Sciatic nerve (tissue), 2 donors: ENCODE measurements at regions not wholly inside any gene's neighbourhood (a gene's known extent, or its start where the extent isn't known, plus 50 kb on each side); places are given as distances from the start of the nearest gene placed in this dataset.
"Not testable (repeated sequence)": the region's sequence is repeated elsewhere in the genome, so short reads cannot be mapped to it uniquely, and the experiment has no call there.

Experiments
- ATAC-seq: fragments of 200-7000 bp; cut with Tn5 transposase; one replicate; pipeline ENCODE4 v1.9.1; 2020; ENCODE audit warnings: mild to moderate bottlenecking, moderate library complexity
- DNase-seq: peaks from one replicate; pipeline ENCODE4 v3.0.0-alpha.2; 2020; ENCODE audit warnings: low spot score
- intact Hi-C: fragments of 100-400 bp; cut with DNase I; formaldehyde crosslinking; loops from one replicate; pipeline ENCODE4 v1.14.2; 2022
- donor health status: DM: no; HTN: no; CAD: no.
- donor health status: DM: no; HTN: no; CAD: no.

GRCh38 chr4:143819029-143819428, 86.3 kb downstream of the GYPE start:
- intact Hi-C loops = no loop called here
- ATAC-seq = no peak
- DNase-seq = no peak

GRCh38 chr4:143817866-143818265, 87.5 kb downstream of the GYPE start:
- ATAC-seq, intact Hi-C loops, DNase-seq: not testable (repeated sequence)

GRCh38 chr4:143815375-143815774, 90.0 kb downstream of the GYPE start:
- DNase-seq, ATAC-seq, intact Hi-C loops: not testable (repeated sequence)

GRCh38 chr4:143813431-143814154, 91.8 kb downstream of the GYPE start:
- ATAC-seq, DNase-seq: not testable (repeated sequence)

DNA sequence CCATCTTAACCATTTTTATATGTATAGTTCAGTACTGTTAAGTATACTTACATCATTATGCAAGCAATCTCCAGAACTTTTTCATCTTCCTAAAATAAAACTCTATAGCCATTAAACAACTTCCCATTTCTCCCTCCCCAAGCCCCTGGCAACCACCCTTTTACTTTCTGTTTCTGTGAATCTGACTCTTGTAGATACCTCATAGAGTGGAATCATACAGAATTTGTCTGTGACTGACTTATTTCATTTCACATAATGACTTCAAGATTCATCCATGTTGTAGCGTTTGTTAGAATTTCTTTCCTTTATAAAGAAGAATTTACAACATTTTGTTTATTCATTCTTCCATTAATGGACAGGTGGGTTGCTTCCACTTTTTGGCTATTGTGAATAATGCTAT, 91.2 kb upstream of the FREM3 start:
- intact Hi-C loops, ATAC-seq, DNase-seq: not testable (repeated sequence)

More at GRCh38 chr4:143813431-143814154, 91.8 kb downstream of the GYPE start:
- intact Hi-C loops = not testable (repeated sequence)

DNA sequence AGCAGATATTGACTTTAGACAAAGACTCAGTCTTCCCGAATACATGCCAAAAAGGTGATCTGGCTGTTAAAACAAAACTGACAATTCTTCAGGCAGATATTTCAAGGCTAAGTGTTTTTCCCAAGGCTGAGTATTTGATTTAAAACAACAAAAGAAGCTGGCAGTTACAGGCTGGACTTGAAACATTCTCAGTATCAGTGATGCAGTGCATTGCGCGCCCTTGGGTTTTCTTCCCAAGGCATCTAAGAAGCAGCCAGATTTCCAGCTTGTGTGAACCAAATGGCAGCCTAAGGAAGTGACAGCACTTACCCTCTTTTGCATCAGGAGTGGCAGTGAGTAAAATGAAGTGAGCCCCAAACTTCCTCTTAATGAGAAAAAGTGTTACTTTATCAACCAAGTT, 90.0 kb upstream of the FREM3 start:
- DNase-seq, intact Hi-C loops, ATAC-seq: not testable (repeated sequence)

DNA sequence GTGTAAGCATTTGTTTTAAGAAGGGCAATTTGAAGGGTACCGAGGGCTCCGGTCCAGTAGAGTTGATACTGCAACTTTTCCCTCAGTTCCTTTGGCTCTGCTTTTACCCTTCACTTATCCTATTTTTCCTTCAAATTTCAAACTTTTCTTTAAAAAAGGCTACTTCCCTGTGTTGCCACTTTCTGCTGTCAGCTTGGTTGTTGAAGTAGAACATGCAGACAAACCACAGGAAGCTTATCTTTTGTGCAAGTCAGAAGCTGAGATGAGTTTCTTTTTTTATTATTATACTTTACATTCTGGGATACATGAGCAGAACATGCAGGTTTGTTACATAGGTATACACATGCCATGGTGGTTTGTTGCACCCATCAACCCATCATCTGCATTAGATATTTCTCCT, 89.1 kb upstream of the FREM3 start:
- not testable (repeated sequence) for DNase-seq, ATAC-seq
- intact Hi-C loops = loop anchor here (10.0 kb wide), 1 partner anchor 185 kb away; no protein-coding TSS in a partner anchor

DNA sequence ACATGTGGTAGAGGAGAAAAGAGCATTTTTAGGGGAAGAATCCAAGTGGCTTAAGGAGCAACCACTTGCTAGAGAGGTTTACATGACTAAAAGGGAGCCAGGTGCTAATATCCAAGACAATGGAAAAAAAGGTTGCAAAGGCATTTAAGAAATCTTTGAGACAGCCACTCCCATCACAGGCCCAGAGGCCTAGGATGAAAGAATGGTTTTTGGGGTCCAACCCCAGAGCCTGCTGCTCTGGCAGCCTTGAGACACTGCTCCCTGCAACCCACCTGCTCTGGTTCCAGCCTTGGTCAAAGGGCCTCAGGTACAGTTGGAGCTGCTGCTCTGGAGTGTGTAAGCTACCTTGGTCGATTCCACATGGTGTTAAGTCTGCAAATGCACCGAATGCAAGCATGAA, 84.1 kb upstream of the FREM3 start:
- intact Hi-C loops = loop anchor here (10.0 kb wide), 1 partner anchor 190 kb away; no protein-coding TSS in a partner anchor
- ATAC-seq = no peak
- no peak for DNase-seq

DNA sequence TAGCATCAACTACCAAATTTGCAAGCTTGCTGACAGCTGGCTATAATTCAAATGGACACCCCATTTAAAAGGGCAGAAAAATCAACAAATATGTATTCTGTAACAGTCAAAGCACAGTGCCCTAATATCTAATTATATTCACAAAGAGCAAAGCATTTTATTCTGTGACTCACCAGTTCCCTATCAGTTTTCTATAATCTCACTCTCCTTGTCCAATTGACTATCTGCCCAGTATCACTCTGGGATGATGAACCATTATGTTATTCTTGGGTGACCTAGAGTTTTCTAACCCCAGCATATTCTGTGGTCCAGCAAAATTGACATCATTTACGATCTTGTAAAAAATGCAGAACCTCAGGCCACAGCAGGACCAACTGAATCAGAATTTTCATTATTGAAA, 82.0 kb upstream of the FREM3 start:
- no peak for ATAC-seq
- intact Hi-C loops = loop anchor here (10.0 kb wide), 1 partner anchor 192 kb away; no protein-coding TSS in a partner anchor

DNA sequence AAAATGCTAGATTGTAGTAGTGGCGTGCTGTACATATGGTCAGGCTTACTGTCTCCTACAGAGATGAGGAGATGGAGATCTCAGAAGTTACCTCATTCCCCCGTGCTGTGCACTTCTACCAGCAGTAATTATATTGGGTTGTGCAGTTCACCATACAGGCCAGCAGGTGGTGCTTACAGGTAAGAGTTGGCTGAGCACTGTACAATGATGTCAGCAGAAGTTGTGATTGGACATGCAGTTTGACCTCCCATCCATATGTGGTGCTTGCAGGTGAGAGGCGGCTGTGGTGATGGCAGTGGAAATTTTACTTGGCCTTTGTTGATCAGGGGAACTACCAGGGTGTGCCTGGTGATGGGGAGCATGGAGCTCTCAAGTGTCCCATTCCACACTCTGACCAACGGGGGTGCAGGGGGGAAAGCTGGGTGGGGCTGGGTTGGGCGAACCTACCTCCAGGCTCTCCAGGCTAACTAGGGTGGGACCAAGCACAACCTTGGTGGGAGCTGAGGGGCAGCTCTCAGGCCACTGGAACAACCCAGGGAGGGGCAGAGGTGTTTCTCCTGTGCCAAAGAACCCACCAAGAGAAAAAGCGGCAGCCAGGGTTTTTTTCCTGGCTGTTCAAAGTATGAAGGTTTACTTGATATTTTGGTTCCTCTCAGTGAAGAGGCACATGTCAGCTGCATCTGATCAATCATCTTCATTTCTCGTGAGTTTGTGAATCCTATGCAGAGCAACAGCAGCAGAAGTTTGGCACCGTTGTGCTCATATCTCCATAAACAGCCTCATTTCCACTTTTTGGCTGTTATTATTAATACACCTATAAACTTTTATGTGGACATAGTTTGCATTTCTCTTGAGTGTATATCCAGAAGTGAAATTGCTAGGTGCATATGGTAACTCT, 73.8 kb upstream of the FREM3 start:
- peak; percentile 45 for ATAC-seq
- intact Hi-C loops = no loop called here

More for the DNA sequence above, 82.0 kb upstream of the FREM3 start:
- DNase-seq = no peak

GRCh38 chr4:143771269-143771668, 70.8 kb upstream of the FREM3 start:
- DNase-seq = no peak
- intact Hi-C loops = no loop called here
- ATAC-seq = no peak

More for the DNA sequence above, 73.8 kb upstream of the FREM3 start:
- DNase-seq = no peak

DNA sequence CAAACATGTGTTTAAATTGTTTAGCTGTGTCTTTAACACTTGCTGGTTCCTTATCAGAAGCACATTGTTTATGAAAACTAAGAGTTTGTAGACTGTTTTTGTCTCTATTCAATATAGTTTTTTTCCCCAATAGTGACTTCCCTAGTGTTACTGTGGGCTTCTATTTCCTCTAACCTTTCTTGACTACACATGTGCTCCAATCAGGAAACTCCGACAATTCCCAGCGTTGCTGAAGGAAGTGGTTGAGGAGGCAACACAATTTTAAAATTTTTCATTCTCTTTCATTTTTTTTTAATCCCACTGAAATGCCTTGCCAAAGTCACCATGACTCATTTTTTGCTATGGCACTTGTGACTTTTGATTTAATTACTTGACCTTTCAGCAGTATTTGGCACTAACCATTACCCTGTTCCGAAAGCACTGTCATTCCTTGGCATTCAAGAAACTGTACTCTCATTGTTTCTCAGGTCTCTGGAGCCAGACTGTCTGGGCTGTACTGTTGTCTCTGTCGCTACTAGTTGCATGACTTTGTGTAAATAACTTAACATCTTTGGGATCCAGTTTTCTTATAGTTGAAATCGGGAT, 67.6 kb upstream of the FREM3 start:
- no peak for ATAC-seq
- intact Hi-C loops = no loop called here
- DNase-seq = no peak

DNA sequence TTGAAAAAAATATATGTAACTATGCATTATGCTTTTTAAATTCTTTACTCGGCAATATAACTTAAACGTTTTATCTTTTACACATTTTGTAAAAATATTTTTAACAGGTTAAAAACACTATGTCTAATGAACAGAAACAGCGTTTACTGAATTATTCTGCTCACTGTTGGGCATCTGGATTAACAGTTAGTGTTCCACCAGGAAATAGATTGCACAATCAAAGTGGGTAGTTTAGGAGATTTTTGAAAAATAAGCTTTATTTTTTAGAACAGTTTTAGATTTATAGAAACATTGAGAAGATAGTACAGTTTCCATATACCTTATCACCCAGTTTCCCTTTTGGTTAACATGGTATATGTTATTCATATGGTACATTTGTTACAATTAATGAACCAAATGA, 63.1 kb upstream of the FREM3 start:
- ATAC-seq = no peak
- intact Hi-C loops = no loop called here

GRCh38 chr4:143762511-143762910, 62.0 kb upstream of the FREM3 start:
- intact Hi-C loops = no loop called here
- ATAC-seq = no peak
- no peak for DNase-seq

More for the DNA sequence above, 63.1 kb upstream of the FREM3 start:
- no peak for DNase-seq
